KOPT-K1 (cell line): ENCODE measurements at regions not wholly inside any gene's neighbourhood (a gene's known extent, or its start where the extent isn't known, plus 50 kb on each side); places are given as distances from the start of the nearest gene placed in this dataset.

ENCODE experiments used
- H3K27ac ChIP-seq: fragments of 200-600 bp; sonication (generic); 2 replicates; pipeline ENCODE4 v1.5.1; 2016; ENCODE audit warnings: antibody characterized with exemption, mild to moderate bottlenecking, low read depth, low read length; ENCODE audit not compliant: poor library complexity, severe bottlenecking
- H3K36me3 ChIP-seq: fragments of 200-600 bp; sonication (generic); 2 replicates; pipeline ENCODE4 v1.5.1; 2017; ENCODE audit warnings: antibody characterized with exemption, mild to moderate bottlenecking, low read length, moderate library complexity; ENCODE audit not compliant: insufficient read depth
- H3K9me3 ChIP-seq: fragments of 200-600 bp; sonication (generic); 2 replicates; pipeline ENCODE4 v1.5.1; 2017; ENCODE audit warnings: antibody characterized with exemption, low read length, mild to moderate bottlenecking; ENCODE audit not compliant: insufficient read depth, poor library complexity, severe bottlenecking

GRCh38 chr11:37108436-37109285 is 510.6 kb upstream of the RAG2 start:
- H3K9me3 ChIP-seq, result no peaks in the 10 kb centered on the region
- no peaks in the 10 kb centered on the region for H3K36me3 ChIP-seq
- no peak overlapping the region for H3K27ac ChIP-seq

GRCh38 chr11:37107831-37108230 is 509.8 kb upstream of the RAG2 start:
- Histone ChIP-seq H3K27ac (no peak overlapping the region), H3K36me3 (no peaks in the 10 kb centered on the region), H3K9me3 (no peaks in the 10 kb centered on the region)

- H3K27ac ChIP-seq, result no peak overlapping the region
- H3K36me3 ChIP-seq, result no peaks in the 10 kb centered on the region
- H3K9me3 ChIP-seq, result no peaks in the 10 kb centered on the region
Measured at GRCh38 chr11:37107415-37107814, 509.4 kb upstream of the RAG2 start.

DNA sequence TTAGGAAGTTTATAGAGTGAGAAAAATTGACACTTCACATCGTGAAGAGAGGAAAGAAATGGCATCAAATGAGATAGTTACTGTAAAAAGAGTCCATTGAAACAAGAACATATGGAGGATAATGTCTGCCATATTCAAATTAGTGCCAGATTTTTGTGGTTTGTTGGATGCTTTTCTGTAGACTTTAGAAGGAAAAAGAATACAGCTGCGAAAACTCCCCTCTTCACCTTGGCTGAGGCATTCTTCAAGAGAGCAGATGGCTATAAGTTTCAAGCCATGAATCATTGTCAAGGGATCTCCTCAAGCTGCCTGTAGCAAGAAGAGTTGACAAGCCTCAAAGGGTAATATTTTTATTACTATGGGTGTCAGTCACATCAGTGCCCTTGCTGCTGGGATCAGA is 507.4 kb upstream of the RAG2 start:
- Histone ChIP-seq H3K36me3 (no peaks in the 10 kb centered on the region), H3K27ac (no peak overlapping the region), H3K9me3 (no peaks in the 10 kb centered on the region)

- Histone ChIP-seq H3K9me3 (no peaks in the 10 kb centered on the region), H3K36me3 (no peaks in the 10 kb centered on the region), H3K27ac (no peak overlapping the region)
Measured at GRCh38 chr11:37104380-37104779, 506.3 kb upstream of the RAG2 start.

DNA sequence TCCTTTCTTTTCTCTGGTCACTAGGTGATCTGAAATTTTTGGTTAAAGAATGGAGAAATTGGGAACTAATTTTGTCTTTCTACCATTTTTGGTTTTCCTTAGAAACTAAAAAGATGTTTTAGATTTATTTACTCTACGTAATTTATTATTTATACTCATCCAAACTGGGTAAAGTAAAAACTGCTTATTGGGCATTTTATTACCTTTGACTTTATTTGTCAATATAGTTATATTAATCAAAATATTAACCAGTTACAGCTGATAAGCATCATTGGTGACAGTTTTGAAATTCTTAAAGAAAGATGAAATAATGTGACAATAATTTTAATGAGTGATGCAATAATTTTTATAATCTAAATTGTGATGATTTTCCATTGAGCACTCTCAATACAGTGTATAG is 502.0 kb upstream of the RAG2 start:
- no peaks in the 10 kb centered on the region for H3K36me3 ChIP-seq
- H3K9me3 ChIP-seq, result no peaks in the 10 kb centered on the region

GRCh38 chr11:37092487-37092886 is 494.5 kb upstream of the RAG2 start:
- Histone ChIP-seq H3K9me3 (no peaks in the 10 kb centered on the region), H3K27ac (no peak overlapping the region), H3K36me3 (no peaks in the 10 kb centered on the region)

More for the DNA sequence above, 502.0 kb upstream of the RAG2 start:
- no peak overlapping the region for H3K27ac ChIP-seq

DNA sequence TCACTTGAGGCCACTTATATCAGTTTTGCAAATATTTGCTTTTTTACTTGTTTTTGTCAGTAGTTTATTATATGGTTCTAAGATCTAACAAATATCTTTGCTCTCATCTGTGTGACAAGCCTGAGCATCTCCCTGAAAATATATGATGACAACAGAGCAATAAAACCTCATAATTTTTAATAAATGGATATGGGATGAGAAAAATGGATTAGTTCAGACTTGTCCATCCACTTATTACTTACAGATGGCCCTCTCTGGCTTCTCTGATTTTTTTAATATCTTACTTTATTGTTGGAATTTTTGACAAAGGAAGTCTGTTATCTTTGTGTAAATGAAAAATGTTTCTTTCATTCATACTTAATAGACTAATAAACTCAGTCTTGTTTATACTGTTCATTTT is 491.4 kb upstream of the RAG2 start:
- H3K9me3 ChIP-seq, result no peaks in the 10 kb centered on the region
- H3K36me3 ChIP-seq, result no peaks in the 10 kb centered on the region
- no peak overlapping the region for H3K27ac ChIP-seq

GRCh38 chr11:37088573-37088910 is 490.5 kb upstream of the RAG2 start:
- H3K27ac ChIP-seq, result no peak overlapping the region
- no peaks in the 10 kb centered on the region for H3K36me3 ChIP-seq
- H3K9me3 ChIP-seq, result no peaks in the 10 kb centered on the region

DNA sequence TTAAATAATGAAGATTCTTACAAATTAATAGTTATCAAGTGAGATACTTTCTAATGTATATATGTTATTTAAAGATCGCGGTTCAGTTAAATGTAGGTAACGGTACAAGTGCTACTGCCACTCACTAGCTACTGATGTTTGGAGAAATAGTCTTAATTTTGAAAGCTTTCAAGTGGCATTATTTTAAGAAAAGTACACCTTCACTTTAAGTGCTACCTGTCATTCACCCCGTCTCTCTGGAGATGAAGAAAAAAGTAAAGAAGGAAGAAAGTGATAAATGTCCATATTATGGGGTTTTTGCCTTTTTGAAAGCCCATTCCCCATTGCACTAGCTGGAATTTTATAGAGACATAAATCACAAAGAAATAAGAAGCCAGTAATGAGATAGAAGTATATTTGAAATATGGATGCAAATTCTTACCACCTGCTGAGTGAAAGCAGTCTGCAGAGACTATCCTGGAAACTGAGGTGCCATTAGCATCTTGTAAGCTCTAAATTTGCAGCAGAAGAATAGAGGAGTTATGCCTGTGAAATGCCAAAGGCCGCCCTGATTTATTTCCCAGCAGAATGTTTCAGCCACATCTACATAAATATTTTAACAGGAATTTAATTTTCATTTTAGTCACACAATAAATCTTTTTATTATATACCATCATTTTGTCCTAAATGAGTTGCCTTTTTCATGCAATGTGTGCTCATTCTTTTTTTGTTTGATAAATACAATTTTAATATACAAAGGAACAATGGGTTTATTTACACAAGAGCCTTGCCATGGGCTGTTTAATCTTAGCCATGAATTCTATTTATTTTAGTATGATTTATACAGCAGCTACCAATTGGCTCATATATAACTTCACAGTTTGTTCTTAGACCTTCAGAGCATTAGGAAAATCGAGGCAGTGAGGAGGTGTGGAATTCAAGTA is 489.9 kb upstream of the RAG2 start:
- Histone ChIP-seq H3K36me3 (no peaks in the 10 kb centered on the region), H3K27ac (no peak overlapping the region), H3K9me3 (no peaks in the 10 kb centered on the region)

- Histone ChIP-seq H3K36me3 (no peaks in the 10 kb centered on the region), H3K9me3 (no peaks in the 10 kb centered on the region), H3K27ac (no peak overlapping the region)
Measured at GRCh38 chr11:37078521-37078920, 480.5 kb upstream of the RAG2 start.

DNA sequence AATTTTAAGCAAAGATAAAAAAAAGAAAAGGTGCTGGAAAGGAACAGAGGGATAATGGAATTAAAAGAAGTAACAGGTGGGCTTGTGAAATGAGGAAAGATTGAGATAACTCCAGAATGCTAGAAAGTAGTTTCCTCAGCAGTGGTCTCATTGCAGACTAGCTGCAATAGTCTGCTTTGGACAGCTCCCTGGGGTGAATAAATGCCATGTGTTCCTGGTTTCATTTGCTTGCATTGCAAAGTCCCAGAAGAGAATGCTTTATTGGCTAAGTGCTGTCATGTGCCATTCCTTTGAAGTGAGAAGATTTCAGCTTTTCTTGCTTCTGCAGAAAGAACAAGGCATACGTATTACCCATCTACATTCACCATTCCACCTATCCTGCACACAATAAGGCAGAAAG is 478.8 kb upstream of the RAG2 start:
- H3K36me3 ChIP-seq, result no peaks in the 10 kb centered on the region

GRCh38 chr11:37072538-37073055 is 474.6 kb upstream of the RAG2 start:
- no peak overlapping the region for H3K27ac ChIP-seq
- no peaks in the 10 kb centered on the region for H3K9me3 ChIP-seq
- H3K36me3 ChIP-seq, result no peaks in the 10 kb centered on the region

More for the DNA sequence above, 478.8 kb upstream of the RAG2 start:
- Histone ChIP-seq H3K27ac (no peak overlapping the region), H3K9me3 (no peaks in the 10 kb centered on the region)

DNA sequence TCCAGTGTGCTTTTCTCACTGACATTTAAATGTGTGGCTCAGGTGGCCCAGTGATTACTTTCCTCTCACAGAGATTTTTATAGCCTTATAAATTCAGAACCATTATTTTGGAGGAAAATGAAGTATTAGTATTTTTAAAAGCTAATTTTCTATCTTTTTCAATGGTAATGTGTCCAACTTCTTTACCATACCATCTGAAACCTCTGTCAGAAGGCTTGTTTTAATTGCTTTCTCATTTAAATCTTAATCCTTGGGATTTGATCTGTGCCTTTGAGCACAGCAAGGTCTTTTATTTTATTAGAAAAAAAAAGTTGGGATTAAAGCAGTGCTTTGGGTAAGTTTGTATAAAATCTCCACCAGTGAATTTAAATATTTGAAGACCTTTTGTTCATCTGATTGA is 452.3 kb upstream of the RAG2 start:
- H3K27ac ChIP-seq, result no peak overlapping the region
- H3K9me3 ChIP-seq, result no peaks in the 10 kb centered on the region
- H3K36me3 ChIP-seq, result no peaks in the 10 kb centered on the region

DNA sequence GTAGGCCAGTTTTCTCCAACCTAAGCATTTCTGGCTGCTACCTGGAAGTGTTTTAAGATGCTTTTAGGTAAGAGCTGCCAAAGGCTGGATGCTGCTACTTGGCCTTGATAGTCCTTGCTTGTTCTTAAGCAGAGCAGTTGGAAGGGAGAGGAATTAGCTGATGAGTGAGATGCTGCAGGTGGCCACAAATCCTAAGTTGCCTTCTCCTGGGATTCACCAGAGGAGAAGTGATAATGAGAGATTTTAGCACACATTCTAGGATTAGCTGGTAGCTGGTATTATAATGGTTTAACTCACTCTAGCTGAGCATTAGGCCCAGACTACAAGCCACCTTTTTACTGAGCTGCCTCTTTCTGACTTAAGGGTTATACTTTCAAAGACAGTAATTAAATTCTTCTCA is 442.9 kb upstream of the RAG2 start:
- H3K36me3 ChIP-seq, result no peaks in the 10 kb centered on the region
- no peak overlapping the region for H3K27ac ChIP-seq

More for the DNA sequence above, 442.9 kb upstream of the RAG2 start:
- no peaks in the 10 kb centered on the region for H3K9me3 ChIP-seq
